Left renal cortex interstitium (tissue), 4 donors: ENCODE measurements at regions not wholly inside any gene's neighbourhood (a gene's known extent, or its start where the extent isn't known, plus 50 kb on each side); places are given as distances from the start of the nearest gene placed in this dataset.
"Not testable (repeated sequence)": the region's sequence is repeated elsewhere in the genome, so short reads cannot be mapped to it uniquely, and the experiment has no call there.

Experiments
- DNase-seq, 4 donors: peaks; one replicate each; pipeline ENCODE4 v3.0.0-alpha.2; 2013; ENCODE audit warnings: low read depth in 4 of 4, low spot score in 2 of 4, missing footprints in 1 of 4

- DNase-seq, result no peak
These were observed 187.8 kb upstream of the COL3A1 start for GRCh38 chr2:188786368-188786841.

- peak in 1 of 4 donors; percentile 6 for DNase-seq
These were observed 187.0 kb upstream of the COL3A1 start for GRCh38 chr2:188787021-188787657.

DNA sequence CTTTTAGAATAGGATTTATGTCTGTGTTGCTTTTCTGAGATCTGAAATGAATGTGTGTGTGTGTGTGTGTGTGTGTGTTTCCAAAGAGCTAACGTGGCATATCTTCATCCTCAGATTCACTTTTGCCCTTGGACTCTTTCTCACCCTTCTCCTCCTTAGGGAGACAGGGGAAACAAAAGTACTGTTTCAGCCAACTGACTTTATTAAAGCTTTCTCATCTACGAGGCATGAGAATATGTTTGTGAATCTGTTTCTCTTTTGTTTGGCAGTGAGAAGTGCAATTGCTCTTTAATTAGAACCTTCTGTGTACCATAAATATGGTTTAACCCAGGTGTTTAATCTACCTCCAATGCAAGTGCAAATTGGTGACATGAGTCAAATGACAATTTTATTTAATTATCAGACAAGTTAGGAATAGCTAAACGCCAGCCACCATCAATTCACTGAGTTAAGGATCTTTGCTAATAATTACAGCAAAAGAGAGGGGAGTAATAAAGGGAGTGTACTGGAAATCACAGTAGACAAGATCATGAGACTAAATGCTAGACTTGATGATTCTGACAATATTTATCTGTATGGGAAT is 186.4 kb upstream of the COL3A1 start:
- peak in 1 of 4 donors; percentile 19 for DNase-seq

DNA sequence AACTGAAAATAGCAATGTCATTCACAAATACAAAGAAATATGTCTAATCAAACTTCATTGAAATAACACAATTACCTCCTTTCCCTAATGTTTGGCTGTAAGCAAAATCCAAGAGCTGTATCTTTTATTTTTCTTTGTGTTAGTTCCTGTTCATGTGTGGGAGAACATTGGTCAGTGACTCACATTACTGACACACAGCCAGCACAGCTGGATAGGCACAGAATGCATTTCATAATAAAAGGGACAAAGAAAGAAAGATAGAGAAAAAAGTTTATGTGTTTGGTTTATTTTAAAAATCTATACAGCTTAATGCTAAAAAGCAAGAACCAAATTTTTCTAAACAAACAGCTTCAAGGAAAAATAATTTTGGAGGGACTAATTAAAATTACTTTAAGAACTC is 185.6 kb upstream of the COL3A1 start:
- DNase-seq, result peak in 1 of 4 donors; percentile 29

- DNase-seq, result no peak
These were observed 184.2 kb upstream of the COL3A1 start for GRCh38 chr2:188789951-188790350.

DNA sequence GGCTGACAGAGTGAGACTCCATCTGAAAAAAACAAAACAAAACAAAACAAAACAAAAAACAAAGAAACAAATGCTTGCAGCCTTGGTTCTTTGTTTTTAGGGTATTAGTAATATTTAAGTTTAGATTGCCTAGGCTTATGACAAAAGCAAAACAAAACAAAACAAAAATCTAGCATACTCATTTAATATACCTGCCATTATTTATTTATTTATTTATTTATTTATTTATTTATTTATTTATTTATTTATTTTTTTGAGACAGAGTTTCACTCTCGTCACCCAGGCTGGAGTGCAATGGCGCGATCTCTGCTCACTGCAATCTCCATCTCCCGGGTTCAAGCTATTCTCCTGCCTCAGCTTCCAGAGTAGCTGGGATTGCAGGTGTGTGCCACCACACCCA is 179.7 kb upstream of the COL3A1 start:
- not testable (repeated sequence) for DNase-seq

GRCh38 chr2:188795762-188796161 is 178.4 kb upstream of the COL3A1 start:
- DNase-seq, result no peak

- no peak for DNase-seq
These were observed 176.8 kb upstream of the COL3A1 start for GRCh38 chr2:188797371-188797770.

GRCh38 chr2:188798159-188798558 is 176.0 kb upstream of the COL3A1 start:
- peak in 1 of 4 donors; percentile 41 for DNase-seq

DNA sequence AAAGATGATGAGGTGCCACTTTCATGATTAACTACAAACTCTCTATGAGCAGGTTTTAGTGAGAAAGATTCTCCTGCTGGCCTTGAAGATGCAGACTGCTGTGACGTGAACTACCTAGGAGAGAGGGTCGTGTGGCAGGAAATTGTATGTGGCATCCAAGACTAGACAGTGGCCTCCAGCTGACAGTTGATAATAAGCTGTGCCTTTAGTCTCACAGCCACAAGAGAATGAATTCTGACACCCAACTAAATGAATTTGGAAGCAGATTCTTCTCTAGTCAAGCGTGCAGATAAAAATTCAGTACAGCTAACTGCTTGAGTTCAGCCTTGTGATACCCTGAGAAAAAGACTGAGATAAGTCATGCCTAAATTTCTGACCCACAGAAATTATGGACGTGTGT is 169.0 kb upstream of the COL3A1 start:
- DNase-seq, result no peak

DNA sequence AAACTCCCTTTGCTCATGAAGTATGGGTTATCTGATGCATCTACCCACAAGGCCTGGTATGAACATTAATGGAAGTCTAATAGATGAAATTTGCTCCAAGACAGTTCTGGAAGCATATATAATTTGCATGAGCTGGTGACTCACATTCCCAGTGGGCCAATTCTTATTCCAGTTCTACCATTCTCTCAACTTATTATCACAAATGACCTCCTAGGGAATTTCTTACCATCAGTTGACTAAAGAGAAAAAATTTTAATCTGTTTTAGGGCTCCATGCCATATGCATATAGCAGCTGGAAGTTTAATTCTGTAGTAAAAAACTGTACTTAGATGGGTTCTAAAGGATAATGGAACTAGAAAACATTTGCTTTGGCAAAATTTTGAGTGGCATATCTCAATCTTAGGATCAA is 165.2 kb upstream of the COL3A1 start:
- DNase-seq, result no peak

DNA sequence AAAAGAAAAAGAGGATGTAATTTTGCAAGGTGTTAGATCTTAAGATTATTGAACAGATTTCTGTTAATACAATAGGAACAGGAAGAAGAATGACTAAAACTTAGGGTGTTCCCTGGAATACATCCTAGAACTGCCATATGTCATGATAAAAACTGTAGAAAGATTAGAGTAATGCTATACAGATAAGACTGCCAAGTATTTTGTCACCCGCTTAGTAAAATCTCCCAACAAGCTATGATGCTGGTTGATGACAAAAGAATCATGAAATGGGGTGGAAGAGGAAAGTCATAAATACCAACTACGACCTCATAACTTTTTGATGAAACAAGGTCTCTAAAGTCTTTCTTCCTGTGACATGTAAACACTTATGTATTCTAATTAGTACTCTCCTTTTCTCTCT is 163.6 kb upstream of the COL3A1 start:
- no peak for DNase-seq

GRCh38 chr2:188811522-188811921 is 162.7 kb upstream of the COL3A1 start:
- no peak for DNase-seq

GRCh38 chr2:188813315-188813714 is 160.9 kb upstream of the COL3A1 start:
- no peak for DNase-seq

DNA sequence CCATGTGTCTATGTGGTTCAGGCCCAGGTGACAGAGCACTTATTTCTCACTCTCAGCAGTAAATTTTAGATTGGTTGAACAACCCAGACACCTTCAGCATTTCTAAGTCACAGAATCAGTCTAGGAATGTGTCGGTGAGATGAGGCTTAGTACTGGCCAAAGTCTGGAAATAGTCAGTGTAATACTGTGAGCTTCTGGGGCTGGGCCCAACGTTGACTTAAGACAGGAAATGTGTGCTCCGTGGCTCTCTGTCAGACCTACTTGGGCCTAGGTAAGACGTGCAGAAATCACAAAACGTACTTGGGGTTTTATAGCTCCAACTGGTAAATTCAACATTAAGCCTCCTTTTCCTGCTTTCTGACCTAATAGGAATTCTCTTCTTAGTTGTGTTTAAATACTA is 160.3 kb upstream of the COL3A1 start:
- DNase-seq, result no peak

- DNase-seq, result no peak
These were observed 155.2 kb upstream of the COL3A1 start for GRCh38 chr2:188819011-188819410.

DNA sequence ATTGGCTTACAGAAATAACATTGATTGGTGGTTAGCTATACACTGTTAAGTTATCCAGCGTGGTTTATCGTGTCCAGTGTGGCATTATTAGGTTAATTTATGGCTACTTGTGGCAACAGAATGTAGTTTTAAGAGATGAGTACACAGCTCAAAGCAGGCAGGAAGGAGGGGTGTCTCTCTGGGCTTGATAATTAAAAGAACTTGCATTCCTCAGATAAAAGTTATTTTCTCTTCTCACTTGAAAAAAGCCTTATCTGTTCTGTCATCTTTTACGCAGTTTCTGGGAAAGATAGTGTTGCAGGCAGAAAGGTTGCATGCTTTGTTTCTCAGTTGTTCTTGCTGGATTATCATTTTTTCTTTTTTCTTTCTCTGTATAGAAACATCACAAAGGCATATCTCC is 154.4 kb upstream of the COL3A1 start:
- no peak for DNase-seq

- DNase-seq, result no peak
These were observed 153.6 kb upstream of the COL3A1 start for GRCh38 chr2:188820576-188820975.

DNA sequence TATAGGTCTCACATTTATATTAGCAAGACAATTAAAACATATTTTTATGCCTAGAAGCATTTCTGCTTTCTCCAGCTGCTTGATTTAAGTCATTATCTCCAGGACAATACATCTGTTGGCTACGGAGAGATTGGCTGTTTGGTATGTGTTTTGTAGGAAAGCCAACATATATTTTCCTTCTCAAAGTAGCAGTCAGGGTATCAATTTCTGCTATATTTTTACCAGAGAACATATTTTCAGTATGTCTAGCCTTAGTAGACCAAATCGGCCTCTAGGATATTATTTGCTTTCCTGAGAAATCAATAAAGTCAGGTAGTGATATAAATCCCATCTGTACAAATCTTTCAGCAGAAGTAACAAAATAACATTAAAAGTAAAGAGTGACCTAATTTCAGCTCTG is 150.0 kb upstream of the COL3A1 start:
- no peak for DNase-seq

- DNase-seq, result no peak
These were observed 140.8 kb upstream of the COL3A1 start for GRCh38 chr2:188833331-188833730.

- DNase-seq, result no peak
These were observed 140.4 kb upstream of the COL3A1 start for GRCh38 chr2:188833799-188834198.

DNA sequence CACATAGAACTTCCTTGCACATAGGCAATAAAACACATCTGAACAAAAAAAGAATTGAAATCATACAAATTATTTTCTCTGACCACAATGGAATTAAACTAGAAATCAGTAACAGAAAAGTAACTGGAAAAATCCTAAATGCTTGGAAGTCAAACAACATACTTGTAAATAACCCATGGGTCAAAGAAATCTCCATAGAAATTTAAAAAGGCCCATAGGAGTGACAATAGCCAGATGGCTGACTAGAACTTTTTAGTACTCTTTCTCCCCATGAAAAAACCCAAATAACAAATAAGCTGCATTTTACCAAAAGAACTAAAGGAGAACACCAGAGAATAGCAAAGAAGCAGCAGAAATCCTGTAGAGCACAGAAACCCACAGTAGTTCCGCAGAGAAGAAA is 139.2 kb upstream of the COL3A1 start:
- DNase-seq, result no peak

DNA sequence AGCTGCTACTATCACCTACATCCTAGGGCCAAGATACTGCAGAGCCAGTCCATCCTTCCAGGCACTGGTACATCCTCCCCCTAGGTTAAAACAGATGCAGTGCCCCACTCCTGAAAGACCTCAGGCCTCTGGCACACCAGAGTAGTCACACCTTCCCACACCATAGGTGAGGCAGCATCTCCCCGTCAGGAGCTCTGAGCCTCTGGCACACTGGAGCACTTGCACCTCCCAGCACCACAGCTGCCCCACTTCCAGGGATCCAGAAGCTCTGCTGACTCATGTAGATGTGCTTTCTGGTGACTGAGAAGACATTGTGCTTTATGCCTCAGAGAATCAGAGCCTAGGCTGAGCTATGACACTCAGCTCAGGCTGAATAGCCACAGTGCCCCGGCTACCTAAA is 138.4 kb upstream of the COL3A1 start:
- no peak for DNase-seq
